NCI-H2227 (cell line): ENCODE measurements at regions not wholly inside any gene's neighbourhood (a gene's known extent, or its start where the extent isn't known, plus 50 kb on each side); places are given as distances from the start of the nearest gene placed in this dataset.
"Not testable (repeated sequence)": the region's sequence is repeated elsewhere in the genome, so short reads cannot be mapped to it uniquely, and the experiment has no call there.

Experiments used
- DNase-seq: peaks from one replicate; lab custom pipeline; 2025; ENCODE audit not compliant: unreplicated experiment; lab: John Stamatoyannopoulos, UW

- no peak for DNase-seq
These were observed 495.4 kb upstream of the SEL1L start for GRCh38 chr14:82029038-82029437.

- no peak for DNase-seq
These were observed 501.7 kb upstream of the SEL1L start for GRCh38 chr14:82035397-82035796.

- DNase-seq = not testable (repeated sequence)
These were observed 504.4 kb upstream of the SEL1L start for GRCh38 chr14:82038066-82038465.

- no peak for DNase-seq
These were observed 511.7 kb upstream of the SEL1L start for GRCh38 chr14:82045339-82045738.

- DNase-seq = no peak
These were observed 513.0 kb upstream of the SEL1L start for GRCh38 chr14:82046512-82047226.

GRCh38 chr14:82047777-82048470 lies 514.3 kb upstream of the SEL1L start:
- no peak for DNase-seq

GRCh38 chr14:82052778-82053177 lies 519.1 kb upstream of the SEL1L start:
- DNase-seq = no peak

GRCh38 chr14:82055515-82056115 lies 522.0 kb upstream of the SEL1L start:
- no peak for DNase-seq

- DNase-seq = no peak
These were observed 526.6 kb upstream of the SEL1L start for GRCh38 chr14:82060219-82060618.

GRCh38 chr14:82067221-82067875 lies 533.7 kb upstream of the SEL1L start:
- DNase-seq = peak; percentile 68

GRCh38 chr14:82070040-82070439 lies 536.4 kb upstream of the SEL1L start:
- no peak for DNase-seq

GRCh38 chr14:82070753-82071152 lies 537.1 kb upstream of the SEL1L start:
- no peak for DNase-seq

GRCh38 chr14:82073547-82073946 lies 539.9 kb upstream of the SEL1L start:
- DNase-seq = no peak

GRCh38 chr14:82075566-82075965 lies 541.9 kb upstream of the SEL1L start:
- DNase-seq = no peak

GRCh38 chr14:82079553-82079952 lies 545.9 kb upstream of the SEL1L start:
- DNase-seq = no peak

GRCh38 chr14:82080370-82080769 lies 546.7 kb upstream of the SEL1L start:
- peak; percentile 54 for DNase-seq

- no peak for DNase-seq
These were observed 551.2 kb upstream of the SEL1L start for GRCh38 chr14:82084813-82085212.

GRCh38 chr14:82091097-82091496 lies 557.4 kb upstream of the SEL1L start:
- DNase-seq = no peak

- DNase-seq = no peak
These were observed 561.2 kb upstream of the SEL1L start for GRCh38 chr14:82094829-82095345.

GRCh38 chr14:82104013-82104412 lies 570.4 kb upstream of the SEL1L start:
- DNase-seq = no peak

- DNase-seq = no peak
These were observed 578.7 kb upstream of the SEL1L start for GRCh38 chr14:82112210-82112839.
